Activated CD8-positive, alpha-beta memory T cell treated with anti-CD3 and anti-CD28 coated beads for 4 hours (primary cell): ENCODE measurements at regions not wholly inside any gene's neighbourhood (a gene's known extent, or its start where the extent isn't known, plus 50 kb on each side); places are given as distances from the start of the nearest gene placed in this dataset.

Experiments
- DNase-seq, 2 donors: peaks; one replicate each; pipeline ENCODE4 v3.0.0-alpha.2; 2020; ENCODE audit warnings: low read depth in 2 of 2

GRCh38 chr7:24341691-24342413, 57.9 kb downstream of the NPY start:
- DNase-seq, result no peak

DNA sequence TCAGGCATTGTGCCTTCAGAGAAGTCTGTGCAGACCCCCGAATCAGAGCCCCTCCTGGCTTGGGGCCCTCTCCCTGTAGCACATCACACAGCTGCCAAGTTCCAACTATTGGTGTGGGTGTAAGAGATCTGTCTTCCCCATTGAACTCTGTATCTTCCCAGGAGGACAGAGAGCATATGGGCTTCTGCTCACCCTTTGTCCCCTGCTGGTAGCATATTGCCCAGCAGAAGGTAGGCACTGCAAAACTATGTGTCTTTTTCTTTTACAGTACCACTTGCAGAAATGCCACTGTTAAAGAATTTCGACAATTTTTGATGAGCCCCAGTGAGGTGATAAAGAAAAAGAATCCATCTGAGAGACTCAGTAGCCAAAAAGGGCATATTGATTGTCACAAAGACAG, 59.6 kb downstream of the NPY start:
- DNase-seq, result no peak

GRCh38 chr7:24346129-24346528, 62.1 kb downstream of the NPY start:
- no peak for DNase-seq

DNA sequence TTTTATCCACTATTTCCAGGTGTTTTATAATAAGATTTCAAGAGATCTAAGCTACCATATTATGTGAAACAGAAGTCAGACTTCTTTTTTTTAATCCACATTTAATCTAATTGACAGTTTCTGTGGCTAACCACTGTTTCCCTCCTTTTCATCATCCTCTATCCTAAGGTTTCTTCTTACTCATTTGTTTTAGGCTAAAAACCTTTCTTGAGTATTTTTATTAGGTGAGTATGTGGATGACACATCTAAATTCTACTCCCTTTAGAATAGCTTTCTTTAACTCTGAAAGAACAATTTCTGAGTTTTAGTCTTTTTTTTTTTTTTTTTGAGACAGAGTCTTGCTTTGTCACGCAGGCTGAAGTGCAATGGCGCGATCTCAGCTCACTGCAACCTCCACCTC, 62.7 kb downstream of the NPY start:
- DNase-seq, result no peak

GRCh38 chr7:24349339-24349738, 65.3 kb downstream of the NPY start:
- no peak for DNase-seq

DNA sequence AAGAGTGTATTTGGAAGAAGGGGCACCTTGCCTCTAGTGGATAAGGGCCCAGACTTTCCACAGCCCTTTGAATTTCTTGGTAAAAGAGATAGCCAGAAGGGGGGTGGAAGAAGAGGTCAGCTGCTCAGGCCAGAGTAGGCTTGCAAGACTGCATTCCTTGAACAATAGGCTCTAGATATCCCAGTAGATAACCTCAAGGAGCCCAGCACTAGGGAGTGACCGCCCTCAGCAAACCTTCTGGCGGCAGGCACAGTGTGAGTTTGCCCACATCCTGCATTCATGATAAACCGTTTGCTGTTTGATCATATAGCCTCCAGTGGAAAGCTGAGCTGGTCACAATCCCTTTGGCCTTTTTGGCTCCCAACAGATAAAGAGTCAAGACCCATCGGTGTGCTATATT, 70.5 kb downstream of the NPY start:
- DNase-seq, result no peak

DNA sequence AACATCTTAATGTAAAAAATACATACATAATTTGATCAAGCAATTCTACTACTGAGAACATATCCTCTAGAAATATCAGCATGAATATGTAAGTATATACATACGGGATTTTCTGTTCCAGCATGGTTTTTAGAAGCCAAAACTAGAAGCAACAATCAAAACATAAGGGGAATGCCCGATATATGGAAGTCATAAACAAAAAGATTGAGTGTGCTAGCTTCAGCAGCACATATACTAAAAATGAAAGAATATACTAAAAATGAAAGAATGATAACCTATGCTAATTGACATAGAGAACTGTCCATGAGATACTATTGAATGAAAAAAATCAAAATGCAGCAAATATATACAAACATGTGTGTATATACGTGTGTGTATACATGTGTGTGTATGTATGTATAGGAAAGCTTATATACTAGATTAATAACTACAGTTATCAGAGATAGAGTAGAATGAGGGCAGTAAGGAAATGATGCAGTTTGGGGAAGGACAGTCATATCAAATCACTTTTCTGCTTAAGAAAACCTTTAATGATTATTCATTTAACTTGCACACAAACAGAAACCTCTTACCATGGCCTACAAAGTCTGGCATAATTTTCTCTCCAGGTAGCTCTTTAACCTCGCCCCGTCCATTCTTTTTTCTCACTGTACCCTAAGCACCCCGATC, 72.9 kb downstream of the NPY start:
- no peak for DNase-seq

DNA sequence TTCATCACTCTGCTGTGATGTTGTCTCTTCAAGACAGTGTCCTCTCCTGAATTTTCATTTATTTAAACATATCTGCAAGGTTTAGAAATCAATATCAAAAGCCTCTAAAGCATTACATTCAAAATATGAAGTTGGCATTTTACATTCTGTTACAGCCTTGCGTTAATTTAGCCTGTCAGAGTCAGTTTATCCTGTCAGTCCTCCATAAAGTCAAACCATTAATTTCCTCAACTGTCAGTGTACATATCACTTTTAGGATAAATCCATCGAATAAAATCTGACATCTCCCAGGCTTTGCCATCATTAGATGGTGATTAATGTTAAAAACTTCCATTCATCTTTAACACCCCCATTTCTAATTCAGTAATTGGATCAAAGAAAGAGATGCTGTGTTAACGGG, 77.0 kb downstream of the NPY start:
- no peak for DNase-seq

DNA sequence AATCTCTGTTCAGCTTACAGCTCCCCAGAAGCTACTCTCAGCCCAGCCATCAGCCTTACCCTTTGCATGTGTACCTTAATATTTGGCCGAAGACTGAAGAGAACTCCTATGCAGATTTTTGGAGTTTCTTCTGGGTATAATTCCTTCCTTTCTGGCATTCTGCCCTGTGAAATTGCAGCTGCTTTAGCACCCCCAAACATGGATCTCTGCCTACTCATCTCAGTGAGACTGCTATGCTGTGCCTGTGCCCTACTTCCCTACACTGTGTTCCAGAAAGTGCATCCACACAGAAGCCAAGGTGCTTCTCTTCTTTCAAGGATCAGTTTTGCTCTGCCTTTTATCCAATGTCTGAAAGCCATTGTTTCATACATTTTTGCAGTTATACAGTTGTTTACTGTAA, 81.6 kb downstream of the NPY start:
- no peak for DNase-seq

GRCh38 chr7:24366876-24367275, 82.9 kb downstream of the NPY start:
- DNase-seq, result no peak

DNA sequence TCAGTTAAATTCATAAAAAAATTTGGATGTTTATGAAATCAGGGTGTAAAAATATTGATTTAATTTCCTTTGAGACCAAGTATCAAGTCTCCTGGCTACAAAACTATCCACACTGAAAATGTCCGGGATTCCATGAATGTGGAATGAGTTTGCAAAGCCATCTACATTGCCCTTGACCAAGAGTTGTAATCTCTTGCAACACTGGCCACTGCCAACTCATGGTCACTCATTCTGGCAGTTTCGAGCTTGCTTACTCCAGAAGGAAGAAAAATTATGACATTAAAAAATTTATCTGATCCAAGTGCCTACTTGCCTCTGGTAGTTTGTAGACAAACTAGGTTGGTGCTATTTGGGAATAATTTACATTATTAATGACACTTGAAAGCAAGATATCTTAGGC, 84.2 kb downstream of the NPY start:
- no peak for DNase-seq

DNA sequence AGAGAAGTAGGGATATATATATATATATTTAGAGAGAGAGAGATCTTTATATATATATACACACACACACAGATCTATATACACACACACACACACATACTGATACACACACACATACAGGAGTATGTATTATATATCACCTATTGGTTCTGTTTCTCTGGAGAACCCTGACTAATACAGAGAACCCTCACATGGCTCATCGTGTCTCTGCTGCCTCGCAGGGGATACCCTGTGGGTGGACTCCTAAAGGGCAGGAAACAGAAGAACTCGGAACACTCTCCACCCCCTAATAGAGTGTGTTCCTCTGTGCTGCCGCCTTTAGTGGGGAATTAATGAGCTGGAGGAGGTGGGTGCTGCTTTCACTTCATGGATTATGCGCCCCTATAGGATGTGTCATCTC, 86.6 kb downstream of the NPY start:
- DNase-seq, result no peak

DNA sequence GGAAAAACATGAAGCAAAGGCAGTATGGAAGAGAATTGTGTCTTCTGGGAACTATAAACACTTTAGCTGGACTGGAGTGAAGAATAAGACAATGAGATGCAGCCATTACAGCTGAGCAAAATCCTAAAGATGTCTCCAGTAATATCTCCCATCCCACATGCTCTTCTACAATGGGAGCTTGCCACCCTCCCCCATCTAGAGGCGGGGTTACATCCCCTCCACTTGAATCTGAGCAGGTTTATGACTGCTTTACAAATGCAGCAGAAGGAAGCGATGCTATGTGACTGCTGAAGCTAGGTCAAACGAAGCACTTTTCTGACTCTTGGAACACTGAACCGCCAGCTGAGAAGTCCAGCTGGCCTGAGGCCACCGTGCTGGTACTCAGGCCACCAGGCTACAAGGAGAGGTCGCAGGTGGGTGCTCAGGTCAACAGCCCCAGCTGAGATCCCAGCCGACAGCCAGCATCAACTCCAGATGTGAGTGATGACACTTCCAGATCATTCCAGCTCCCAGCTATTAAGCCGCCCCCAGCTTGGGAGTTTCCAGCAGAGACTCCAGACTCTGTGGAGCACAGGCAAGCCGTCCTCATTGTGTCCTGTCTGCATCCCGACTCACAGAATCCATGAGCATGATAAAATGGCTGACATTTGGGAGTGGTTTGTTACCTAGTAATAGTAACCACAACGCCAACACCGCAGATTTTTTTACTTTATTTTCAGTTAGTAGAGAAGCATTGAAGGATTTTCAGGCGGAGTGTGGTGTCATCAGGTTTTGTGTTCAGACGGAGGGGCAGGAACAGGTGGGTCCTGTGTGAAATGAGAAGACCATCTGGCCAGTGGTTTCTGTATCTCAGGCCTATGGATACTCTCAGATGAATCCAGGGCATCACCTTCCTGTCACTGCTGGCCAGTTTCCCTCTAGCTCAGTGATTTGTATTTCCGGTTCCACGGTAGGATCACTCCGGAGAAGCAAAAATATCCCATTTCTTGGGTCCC, 89.3 kb downstream of the NPY start:
- no peak for DNase-seq

DNA sequence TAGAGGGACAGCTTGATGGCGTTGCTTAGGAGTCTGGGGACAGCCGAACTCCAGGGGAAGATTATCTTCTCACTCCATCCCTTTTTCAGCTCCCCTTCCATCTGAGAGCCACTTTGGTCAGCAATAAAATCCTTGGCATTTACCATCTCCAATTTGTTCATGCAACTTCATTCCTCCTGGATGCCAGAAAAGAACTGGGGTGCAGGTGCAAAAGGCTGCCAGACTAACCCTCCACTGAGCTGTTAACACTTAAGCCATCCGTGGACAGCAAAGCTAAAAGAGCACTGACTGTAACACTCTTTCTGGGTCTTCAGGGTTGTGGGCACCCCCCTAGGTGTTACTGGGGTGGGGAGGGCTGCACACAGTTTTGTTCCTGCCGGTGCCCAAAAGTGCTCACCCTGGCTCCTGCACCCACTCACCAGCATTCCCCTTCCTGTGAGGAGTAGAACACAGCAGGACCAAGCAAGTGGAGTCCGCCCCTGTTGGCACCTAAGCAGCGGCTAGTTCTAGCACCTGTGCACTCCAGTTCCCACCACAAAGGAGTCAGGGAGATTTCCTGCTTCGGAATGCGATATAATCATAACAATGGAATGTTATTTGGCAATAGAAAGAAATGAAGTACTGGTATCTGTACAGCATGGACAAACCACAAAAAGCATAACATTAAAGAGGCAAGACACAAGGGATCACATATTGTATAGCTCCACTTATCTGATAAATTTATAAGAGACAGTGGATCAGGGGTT, 95.1 kb downstream of the NPY start:
- no peak for DNase-seq

DNA sequence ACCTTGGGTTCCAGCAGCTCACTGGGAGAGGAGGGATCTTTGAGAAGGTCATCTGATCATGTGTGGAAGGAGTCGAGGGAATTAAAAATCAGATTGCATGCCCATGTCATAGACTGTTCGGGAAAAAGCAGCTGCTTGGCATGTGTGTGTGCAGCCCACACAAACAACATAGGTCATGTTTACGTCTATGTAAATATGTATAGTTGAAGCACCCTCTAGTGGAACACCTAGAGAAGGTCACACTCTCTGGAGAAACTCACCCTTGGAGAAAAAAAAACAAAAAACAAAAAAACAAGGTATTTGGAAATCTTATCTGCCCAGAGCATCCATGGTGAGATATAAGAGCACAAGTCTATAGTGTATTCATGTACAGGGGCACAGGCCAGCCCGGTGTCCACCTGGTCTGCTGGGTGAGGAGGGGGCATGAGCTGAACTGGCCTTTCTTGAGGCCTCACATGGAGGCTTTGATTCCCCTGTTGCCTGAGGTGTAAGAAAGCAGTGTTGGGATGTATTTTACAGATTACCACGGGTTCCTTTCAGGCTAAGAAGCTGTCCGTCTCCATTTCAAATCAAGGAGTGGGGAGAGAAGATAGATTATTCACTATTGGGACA, 98.0 kb downstream of the NPY start:
- no peak for DNase-seq

DNA sequence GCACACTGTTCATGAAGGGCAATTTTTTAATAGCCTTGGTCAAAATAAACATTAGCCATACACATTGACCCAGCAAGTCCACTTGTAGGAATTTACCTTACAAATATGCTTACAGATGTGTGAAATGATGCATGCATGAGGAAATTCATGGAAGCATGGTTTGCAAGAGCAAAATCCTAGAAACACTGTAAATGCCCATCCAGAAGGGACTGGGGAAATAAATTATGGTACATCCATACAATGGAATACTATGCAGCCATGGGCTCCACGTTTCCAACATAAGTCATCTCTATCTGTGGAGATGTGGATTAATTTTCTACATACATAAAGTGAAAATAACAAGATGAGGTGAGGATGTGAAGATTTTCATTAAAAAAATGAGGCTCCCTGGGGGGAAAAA, 99.1 kb downstream of the NPY start:
- DNase-seq, result no peak

DNA sequence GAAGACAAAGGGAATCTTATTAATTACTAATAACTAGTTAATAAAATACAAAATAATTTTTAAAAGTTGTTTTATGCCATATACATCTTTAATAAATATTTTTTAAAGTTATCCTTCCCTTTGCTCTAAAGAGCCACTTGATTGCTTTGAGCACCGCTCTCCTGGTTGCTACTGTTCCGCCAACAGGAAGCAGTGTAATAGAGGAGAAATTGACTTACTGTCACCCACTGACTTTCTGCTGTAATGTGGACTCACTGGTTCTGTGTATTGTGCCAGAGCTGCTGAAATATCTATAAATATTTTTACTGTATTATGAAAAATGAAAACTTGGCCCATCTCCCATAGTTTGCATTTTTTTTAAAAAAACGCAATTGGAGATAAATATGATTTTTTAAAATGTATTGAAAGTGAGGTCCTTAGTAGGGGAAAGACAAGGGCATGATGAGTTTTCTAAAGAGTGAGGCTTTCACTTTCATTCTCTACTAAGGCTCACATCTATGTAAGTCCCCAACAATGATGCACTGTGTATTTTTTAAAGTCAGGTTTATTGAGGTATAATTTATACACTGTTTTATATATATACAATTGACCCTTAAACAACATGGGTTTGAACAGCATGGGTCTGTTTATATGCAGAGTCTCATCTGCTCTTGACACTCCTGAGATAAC, 100.5 kb downstream of the NPY start:
- no peak for DNase-seq

DNA sequence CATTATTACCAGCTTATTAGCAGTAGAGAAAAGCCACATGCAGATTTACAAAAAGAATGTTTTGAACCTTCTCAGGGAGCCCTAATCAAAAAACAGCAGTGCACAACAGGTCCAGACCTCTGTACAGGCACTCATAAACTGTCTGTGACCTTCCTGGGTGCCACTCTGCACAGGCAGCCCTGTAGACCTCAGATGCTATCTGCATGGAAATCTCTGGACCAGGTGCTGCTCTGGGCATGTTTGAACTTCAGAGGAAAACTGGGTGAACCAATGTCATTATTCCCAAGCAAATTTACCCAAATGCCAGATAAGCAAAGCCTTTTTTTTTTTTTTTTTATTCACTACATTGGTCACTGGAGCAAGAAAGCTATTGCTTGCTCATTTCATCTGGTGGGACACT, 104.2 kb downstream of the NPY start:
- DNase-seq, result no peak

- DNase-seq, result no peak
Observed at GRCh38 chr7:24390376-24391157, 106.6 kb downstream of the NPY start.

DNA sequence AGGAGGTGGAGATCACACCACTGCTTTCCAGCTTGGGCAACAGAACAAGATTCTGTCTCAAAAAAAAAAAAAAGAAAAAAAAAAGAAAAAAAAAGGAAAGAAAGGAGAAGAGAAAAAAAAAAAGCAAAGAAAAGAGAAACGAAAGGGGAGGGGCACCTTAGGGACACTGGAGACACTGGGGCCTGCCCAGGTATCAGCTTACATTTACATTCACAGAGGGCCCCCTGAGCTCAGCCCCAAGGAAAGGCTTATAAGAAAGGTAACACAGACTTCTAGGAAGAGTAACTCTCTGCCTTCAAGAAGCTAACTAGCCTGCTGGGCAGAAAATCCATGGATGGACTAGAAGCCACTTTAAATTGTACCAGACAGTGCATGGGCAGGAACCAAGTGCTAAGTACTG, 108.8 kb downstream of the NPY start:
- DNase-seq, result no peak
